Neutrophil (primary cell): ENCODE measurements at regions not wholly inside any gene's neighbourhood (a gene's known extent, or its start where the extent isn't known, plus 50 kb on each side); places are given as distances from the start of the nearest gene placed in this dataset.

Source experiments
- H3K27ac ChIP-seq: fragments of 200-600 bp; sonication (generic); 2 replicates; pipeline ENCODE4 v1.5.1; 2016; ENCODE audit warnings: mild to moderate bottlenecking, moderate library complexity
- H3K27me3 ChIP-seq: fragments of 200-600 bp; sonication (generic); 2 replicates; pipeline ENCODE4 v1.6.0; 2016; ENCODE audit warnings: mild to moderate bottlenecking
- H3K36me3 ChIP-seq: fragments of 200-600 bp; sonication (generic); 2 replicates; pipeline ENCODE4 v1.5.1; 2017
- H3K4me1 ChIP-seq, 2 experiments: fragments of 200-600 bp in 1 of 2; sonication (generic) in 1 of 2; 1 replicate in 1 of 2; 2 replicates in 1 of 2; pipeline versions ENCODE4 v1.5.1 to v1.6.1; 2013 to 2016; ENCODE audit warnings: low read depth in 1 of 2, low read length in 1 of 2, mild to moderate bottlenecking in 1 of 2, moderate library complexity in 1 of 2; ENCODE audit not compliant: control insufficient read depth in 1 of 2, insufficient read depth in 1 of 2
- H3K4me3 ChIP-seq, 2 experiments: fragments of 200-600 bp in 1 of 2; sonication (generic) in 1 of 2; 1 replicate in 1 of 2; 2 replicates in 1 of 2; pipeline ENCODE4 v1.5.1; 2013 to 2016; ENCODE audit warnings: low read depth in 1 of 2, low read length in 1 of 2, mild to moderate bottlenecking in 1 of 2, moderate library complexity in 1 of 2
- H3K9me3 ChIP-seq: fragments of 200-600 bp; sonication (generic); 2 replicates; pipeline ENCODE4 v1.5.1; 2016
- CTCF ChIP-seq: fragments of 200-600 bp; sonication (generic); IDR thresholded peaks from 2 replicates; pipeline ENCODE4 v1.5.1; 2016; ENCODE audit warnings: antibody characterized with exemption

- no peak for TF ChIP-seq CTCF
- Histone ChIP-seq H3K4me1 (peaks cover 29 to 31% of the 10 kb centered on the region in 2 experiments), H3K27me3 (no peaks in the 10 kb centered on the region), H3K9me3 (no peaks in the 10 kb centered on the region), H3K4me3 (no peak overlapping the region), H3K27ac (no peak overlapping the region), H3K36me3 (no peaks in the 10 kb centered on the region)
Observed at GRCh38 chr14:106840991-106841390, 1314.6 kb downstream of the TMEM121 start.

- TF ChIP-seq CTCF = no peak
- peaks cover 32 to 37% of the 10 kb centered on the region in 2 experiments for H3K4me1 ChIP-seq
- H3K27ac ChIP-seq = no peak overlapping the region
- H3K36me3 ChIP-seq = no peaks in the 10 kb centered on the region
- no peaks in the 10 kb centered on the region for H3K27me3 ChIP-seq
- no peak overlapping the region for H3K4me3 ChIP-seq
- H3K9me3 ChIP-seq = no peaks in the 10 kb centered on the region
Observed at GRCh38 chr14:106841701-106842100, 1315.3 kb downstream of the TMEM121 start.

GRCh38 chr14:106842687-106843086 lies 1316.3 kb downstream of the TMEM121 start:
- no peaks in the 10 kb centered on the region for H3K27me3 ChIP-seq
- no peaks in the 10 kb centered on the region for H3K9me3 ChIP-seq

GRCh38 chr14:106843386-106843785 lies 1317.0 kb downstream of the TMEM121 start:
- H3K4me1 ChIP-seq = peaks cover 28 to 33% of the 10 kb centered on the region in 2 experiments
- H3K27me3 ChIP-seq = no peaks in the 10 kb centered on the region
- H3K36me3 ChIP-seq = no peaks in the 10 kb centered on the region
- no peaks in the 10 kb centered on the region for H3K9me3 ChIP-seq
- no peak for TF ChIP-seq CTCF
- peak overlapping the region; percentile 88 for H3K27ac ChIP-seq
- peak overlapping the region; percentile 90 to 92 for H3K4me3 ChIP-seq

More at GRCh38 chr14:106842687-106843086, 1316.3 kb downstream of the TMEM121 start:
- peak; percentile 52 for TF ChIP-seq CTCF
- peak overlapping the region; percentile 88 for H3K27ac ChIP-seq
- no peak overlapping the region for H3K4me3 ChIP-seq
- H3K4me1 ChIP-seq = peaks cover 31 to 34% of the 10 kb centered on the region in 2 experiments
- no peaks in the 10 kb centered on the region for H3K36me3 ChIP-seq

GRCh38 chr14:106843951-106844483 lies 1317.6 kb downstream of the TMEM121 start:
- no peaks in the 10 kb centered on the region for H3K9me3 ChIP-seq
- no peaks in the 10 kb centered on the region for H3K27me3 ChIP-seq
- peak overlapping the region; percentile 88 for H3K27ac ChIP-seq
- peaks cover 28 to 33% of the 10 kb centered on the region in 2 experiments for H3K4me1 ChIP-seq
- no peaks in the 10 kb centered on the region for H3K36me3 ChIP-seq
- peak overlapping the region; percentile 90 to 92 for H3K4me3 ChIP-seq
- no peak for TF ChIP-seq CTCF
